ENCODE measurements at regions not wholly inside any gene's neighbourhood (a gene's known extent, or its start where the extent isn't known, plus 50 kb on each side); places are given as distances from the start of the nearest gene placed in this dataset.
A peak's percentile ranks its signal among the peaks of the same experiment; 100 is the strongest.

DNA sequence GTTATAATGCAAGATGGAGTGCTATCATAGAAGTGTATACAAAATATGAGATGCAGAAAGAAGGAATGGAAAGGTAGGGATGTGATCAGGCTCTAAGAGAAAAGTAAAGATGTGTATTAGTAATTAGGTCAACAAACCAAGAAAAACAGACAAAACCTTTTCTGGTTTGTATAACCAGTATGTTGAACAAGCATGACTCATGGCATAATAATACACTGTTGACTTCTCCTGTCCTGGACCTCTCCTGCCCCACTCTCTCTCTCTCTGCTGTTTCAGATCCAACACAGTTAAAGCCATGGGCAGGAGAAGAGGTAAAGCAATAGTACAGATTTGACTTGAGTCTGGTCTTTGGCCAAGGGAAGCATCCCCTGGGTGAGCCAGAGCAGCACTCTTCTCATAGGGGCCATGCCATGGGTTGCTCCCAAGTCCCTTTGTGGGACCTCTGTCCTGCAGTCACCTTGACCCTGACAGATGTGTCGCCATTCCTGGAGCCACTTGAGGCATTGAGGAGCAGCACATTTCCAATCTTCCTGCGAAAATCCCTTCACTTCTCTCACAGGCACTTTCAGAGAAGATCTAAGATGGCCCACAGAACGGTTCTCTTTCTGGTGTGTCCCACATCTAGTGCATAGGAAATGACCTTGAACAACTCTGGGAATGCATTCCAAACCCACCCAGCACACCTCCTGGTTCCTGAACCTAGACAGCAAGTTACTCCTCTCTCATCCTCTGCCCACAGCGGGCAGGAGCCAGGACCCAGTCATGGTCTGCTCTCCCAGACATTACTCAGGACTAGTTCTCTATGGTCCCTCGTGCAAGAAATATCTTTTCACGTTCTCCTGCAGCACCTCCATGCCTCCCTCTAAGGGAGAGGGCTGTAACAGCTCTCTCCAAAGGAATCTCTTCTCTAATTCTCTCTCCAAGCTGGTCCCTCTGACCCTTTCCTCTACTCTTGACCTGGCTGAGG lies 58.2 kb upstream of the PRSS23 start:
- Histone ChIP-seq H3K4me1 (ENCODE audit: control insufficient read depth in 2 of 3, insufficient read depth in 2 of 3, low read depth in 1 of 3, low read length in 3 of 3) (peaks cover 0 to 26% (median 14%) of the 10 kb centered on the region in 3 donors), H3K9ac (ENCODE audit: low read length in 3 of 3) (no peak overlapping the region), H3K4me3 (ENCODE audit: low read length in 3 of 3) (no peak overlapping the region), H3K27ac (ENCODE audit: low read depth in 2 of 2, low read length in 2 of 2) (peak overlapping the region; percentile 35 to 71), H3K9me3 (ENCODE audit: control insufficient read depth in 2 of 3, insufficient read depth in 1 of 3, low read length in 3 of 3) (no peaks in the 10 kb centered on the region), H3K36me3 (ENCODE audit: control insufficient read depth in 2 of 3, insufficient read depth in 3 of 3, low read length in 3 of 3) (no peaks in the 10 kb centered on the region), H3K27me3 (ENCODE audit: control insufficient read depth, insufficient read depth, low read length) (no peaks in the 10 kb centered on the region)
- DNase-seq (no peak), FAIRE-seq (no peak)
- intact Hi-C loops (cut with DNase I), result no loop called here
- TF ChIP-seq, protein P1, sequence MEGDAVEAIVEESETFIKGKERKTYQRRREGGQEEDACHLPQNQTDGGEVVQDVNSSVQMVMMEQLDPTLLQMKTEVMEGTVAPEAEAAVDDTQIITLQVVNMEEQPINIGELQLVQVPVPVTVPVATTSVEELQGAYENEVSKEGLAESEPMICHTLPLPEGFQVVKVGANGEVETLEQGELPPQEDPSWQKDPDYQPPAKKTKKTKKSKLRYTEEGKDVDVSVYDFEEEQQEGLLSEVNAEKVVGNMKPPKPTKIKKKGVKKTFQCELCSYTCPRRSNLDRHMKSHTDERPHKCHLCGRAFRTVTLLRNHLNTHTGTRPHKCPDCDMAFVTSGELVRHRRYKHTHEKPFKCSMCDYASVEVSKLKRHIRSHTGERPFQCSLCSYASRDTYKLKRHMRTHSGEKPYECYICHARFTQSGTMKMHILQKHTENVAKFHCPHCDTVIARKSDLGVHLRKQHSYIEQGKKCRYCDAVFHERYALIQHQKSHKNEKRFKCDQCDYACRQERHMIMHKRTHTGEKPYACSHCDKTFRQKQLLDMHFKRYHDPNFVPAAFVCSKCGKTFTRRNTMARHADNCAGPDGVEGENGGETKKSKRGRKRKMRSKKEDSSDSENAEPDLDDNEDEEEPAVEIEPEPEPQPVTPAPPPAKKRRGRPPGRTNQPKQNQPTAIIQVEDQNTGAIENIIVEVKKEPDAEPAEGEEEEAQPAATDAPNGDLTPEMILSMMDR (IDR thresholded peaks at IDR 0.05; ENCODE audit: borderline replicate concordance, extremely low read depth, insufficient read depth), result no peak

DNA sequence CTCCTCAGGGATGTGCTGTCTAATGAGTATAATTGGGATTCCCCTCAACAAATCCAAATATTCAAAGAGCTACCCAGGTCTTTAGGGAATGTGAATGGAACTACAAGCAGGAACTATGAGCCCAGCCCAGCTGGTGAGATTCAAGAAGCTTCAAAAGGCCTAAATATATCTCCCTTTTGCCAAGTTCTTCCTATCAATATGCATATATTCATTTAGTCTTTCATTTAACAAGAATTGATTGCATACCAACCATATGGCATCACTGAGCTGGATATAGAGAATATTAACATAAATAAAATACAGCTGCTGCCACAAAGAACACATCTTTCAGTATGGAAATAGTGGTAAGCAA lies 58.9 kb upstream of the PRSS23 start:
- DNase-seq (no peak), FAIRE-seq (no peak)
- TF ChIP-seq, protein P1 (IDR thresholded peaks at IDR 0.05; ENCODE audit: borderline replicate concordance, extremely low read depth, insufficient read depth), result no peak
- Histone ChIP-seq H3K36me3 (ENCODE audit: control insufficient read depth in 2 of 3, insufficient read depth in 3 of 3, low read length in 3 of 3) (no peaks in the 10 kb centered on the region), H3K9ac (ENCODE audit: low read length in 3 of 3) (peak overlapping the region in 1 of 3 donors; percentile 31), H3K4me1 (ENCODE audit: control insufficient read depth in 2 of 3, insufficient read depth in 2 of 3, low read depth in 1 of 3, low read length in 3 of 3) (peaks cover 0 to 26% (median 14%) of the 10 kb centered on the region in 3 donors), H3K4me3 (ENCODE audit: low read length in 3 of 3) (no peak overlapping the region), H3K27me3 (ENCODE audit: control insufficient read depth, insufficient read depth, low read length) (no peaks in the 10 kb centered on the region), H3K27ac (ENCODE audit: low read depth in 2 of 2, low read length in 2 of 2) (peak overlapping the region; percentile 71 to 81), H3K9me3 (ENCODE audit: control insufficient read depth in 2 of 3, insufficient read depth in 1 of 3, low read length in 3 of 3) (no peaks in the 10 kb centered on the region)
- intact Hi-C loops (cut with DNase I), result no loop called here

DNA sequence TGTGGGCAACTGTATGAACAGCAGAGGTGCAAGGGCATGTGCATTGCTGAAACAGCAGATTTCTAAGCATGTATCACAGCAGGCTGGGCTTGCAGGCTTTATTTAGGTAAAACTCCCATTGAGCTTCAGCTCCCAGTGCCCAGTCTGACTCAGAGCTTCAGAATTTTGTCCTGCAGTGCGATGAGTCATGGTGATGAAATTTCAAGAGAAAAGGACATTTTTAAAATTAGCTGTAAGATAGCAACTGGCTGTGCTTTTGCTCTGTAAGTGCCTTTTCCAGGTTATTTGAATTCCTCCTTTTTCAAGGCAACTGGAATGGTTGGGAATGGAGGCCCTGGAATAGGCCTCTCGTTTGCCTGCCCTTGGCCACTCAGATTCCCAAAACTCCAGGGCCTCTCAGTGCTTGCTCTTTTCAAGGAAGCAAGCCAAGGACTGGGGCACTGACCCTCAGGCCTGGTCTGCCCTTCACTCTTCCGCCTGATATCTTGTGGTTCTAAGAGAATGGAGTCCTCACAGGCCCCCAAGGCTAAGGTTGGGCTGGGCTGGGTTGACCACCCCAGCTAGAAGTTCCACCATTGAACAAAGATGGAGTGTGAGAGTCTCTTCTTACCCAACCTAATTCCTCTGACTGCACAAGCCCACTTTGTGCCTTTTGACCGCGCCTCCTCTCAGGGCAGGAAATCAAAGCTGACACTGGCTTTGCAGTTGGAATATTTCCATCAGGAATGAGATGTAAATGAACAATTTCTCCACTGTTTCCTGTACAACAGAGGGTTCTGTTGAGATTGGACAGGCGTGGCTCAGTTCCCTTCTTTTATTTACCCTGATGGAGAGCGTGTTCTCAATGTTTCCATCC lies 59.5 kb upstream of the PRSS23 start:
- no peak for FAIRE-seq
- TF ChIP-seq, protein P1 (IDR thresholded peaks at IDR 0.05; ENCODE audit: borderline replicate concordance, extremely low read depth, insufficient read depth), result no peak
- peak in 1 of 5 donors; percentile 48 for DNase-seq
- Histone ChIP-seq H3K27me3 (ENCODE audit: control insufficient read depth, insufficient read depth, low read length) (no peaks in the 10 kb centered on the region), H3K36me3 (ENCODE audit: control insufficient read depth in 2 of 3, insufficient read depth in 3 of 3, low read length in 3 of 3) (no peaks in the 10 kb centered on the region), H3K4me3 (ENCODE audit: low read length in 3 of 3) (no peak overlapping the region), H3K4me1 (ENCODE audit: control insufficient read depth in 2 of 3, insufficient read depth in 2 of 3, low read depth in 1 of 3, low read length in 3 of 3) (peaks cover 0 to 26% (median 14%) of the 10 kb centered on the region in 3 donors), H3K9me3 (ENCODE audit: control insufficient read depth in 2 of 3, insufficient read depth in 1 of 3, low read length in 3 of 3) (no peaks in the 10 kb centered on the region), H3K27ac (ENCODE audit: low read depth in 2 of 2, low read length in 2 of 2) (peak overlapping the region; percentile 71 to 81), H3K9ac (ENCODE audit: low read length in 3 of 3) (peak overlapping the region in 1 of 3 donors; percentile 55)
- intact Hi-C loops (cut with DNase I), result no loop called here

Measured in kidney (tissue), 13 donors.